ENCODE measurements at regions not wholly inside any gene's neighbourhood (a gene's known extent, or its start where the extent isn't known, plus 50 kb on each side); places are given as distances from the start of the nearest gene placed in this dataset.

- H3K4me1 ChIP-seq (ENCODE audit: control insufficient read depth in 1 of 2, insufficient read depth in 2 of 2, low read length in 2 of 2), result no peaks in the 10 kb centered on the region
- H3K9me3 ChIP-seq (ENCODE audit: control insufficient read depth, low read length), result no peaks in the 10 kb centered on the region
- H3K27ac ChIP-seq (ENCODE audit: low read depth in 1 of 2, low read length in 2 of 2), result no peak overlapping the region
- intact Hi-C loops (cut with DNase I), result no loop called here
- ATAC-seq (ENCODE audit: low FRiP score), result no peak
- DNase-seq, result no peak
- no peaks in the 10 kb centered on the region for H3K27me3 ChIP-seq (ENCODE audit: control insufficient read depth in 1 of 2, insufficient read depth in 2 of 2, low read length in 1 of 2)
- WGBS, 2 donors, result 78 to 85% methylated on average over 9 of the region's 9 CpGs
- H3K4me3 ChIP-seq (ENCODE audit: low read length in 2 of 2), result no peak overlapping the region
- no peaks in the 10 kb centered on the region for H3K36me3 ChIP-seq (ENCODE audit: control insufficient read depth in 1 of 2, insufficient read depth in 2 of 2, low read length in 1 of 2)
These were observed 137.4 kb upstream of the PRMT8 start for GRCh38 chr12:3353621-3354020.

- no peaks in the 10 kb centered on the region for H3K27me3 ChIP-seq (ENCODE audit: control insufficient read depth in 1 of 2, insufficient read depth in 2 of 2, low read length in 1 of 2)
- ATAC-seq (ENCODE audit: low FRiP score) (no peak), DNase-seq (no peak)
- no peaks in the 10 kb centered on the region for H3K4me1 ChIP-seq (ENCODE audit: control insufficient read depth in 1 of 2, insufficient read depth in 2 of 2, low read length in 2 of 2)
- intact Hi-C loops (cut with DNase I), result no loop called here
- 78% methylated on average over 3 of the region's 3 CpGs for WGBS, 2 donors
- H3K27ac ChIP-seq (ENCODE audit: low read depth in 1 of 2, low read length in 2 of 2), result no peak overlapping the region
- H3K4me3 ChIP-seq (ENCODE audit: low read length in 2 of 2), result no peak overlapping the region
- H3K36me3 ChIP-seq (ENCODE audit: control insufficient read depth in 1 of 2, insufficient read depth in 2 of 2, low read length in 1 of 2), result no peaks in the 10 kb centered on the region
- H3K9me3 ChIP-seq (ENCODE audit: control insufficient read depth, low read length), result no peaks in the 10 kb centered on the region
These were observed 136.4 kb upstream of the PRMT8 start for GRCh38 chr12:3354586-3354985.

GRCh38 chr12:3355378-3355900 is 135.6 kb upstream of the PRMT8 start:
- Histone ChIP-seq H3K27ac (ENCODE audit: low read depth in 1 of 2, low read length in 2 of 2) (no peak overlapping the region), H3K9me3 (ENCODE audit: control insufficient read depth, low read length) (no peaks in the 10 kb centered on the region), H3K27me3 (ENCODE audit: control insufficient read depth in 1 of 2, insufficient read depth in 2 of 2, low read length in 1 of 2) (no peaks in the 10 kb centered on the region), H3K36me3 (ENCODE audit: control insufficient read depth in 1 of 2, insufficient read depth in 2 of 2, low read length in 1 of 2) (no peaks in the 10 kb centered on the region), H3K4me3 (ENCODE audit: low read length in 2 of 2) (no peak overlapping the region), H3K4me1 (ENCODE audit: control insufficient read depth in 1 of 2, insufficient read depth in 2 of 2, low read length in 2 of 2) (no peaks in the 10 kb centered on the region)
- 39 to 43% methylated on average over 9 of the region's 9 CpGs for WGBS, 2 donors
- ATAC-seq (ENCODE audit: low FRiP score), result no peak
- intact Hi-C loops (cut with DNase I), result no loop called here
- DNase-seq, result no peak

- no peak overlapping the region for H3K4me3 ChIP-seq (ENCODE audit: low read length in 2 of 2)
- intact Hi-C loops (cut with DNase I), result no loop called here
- H3K27me3 ChIP-seq (ENCODE audit: control insufficient read depth in 1 of 2, insufficient read depth in 2 of 2, low read length in 1 of 2), result no peaks in the 10 kb centered on the region
- H3K36me3 ChIP-seq (ENCODE audit: control insufficient read depth in 1 of 2, insufficient read depth in 2 of 2, low read length in 1 of 2), result no peaks in the 10 kb centered on the region
- ATAC-seq (ENCODE audit: low FRiP score) (no peak), DNase-seq (no peak)
- 80 to 84% methylated on average over 8 of the region's 8 CpGs for WGBS, 2 donors
- no peaks in the 10 kb centered on the region for H3K4me1 ChIP-seq (ENCODE audit: control insufficient read depth in 1 of 2, insufficient read depth in 2 of 2, low read length in 2 of 2)
- H3K27ac ChIP-seq (ENCODE audit: low read depth in 1 of 2, low read length in 2 of 2), result no peak overlapping the region
- H3K9me3 ChIP-seq (ENCODE audit: control insufficient read depth, low read length), result no peaks in the 10 kb centered on the region
These were observed 133.0 kb upstream of the PRMT8 start for GRCh38 chr12:3357950-3358525.

- no peaks in the 10 kb centered on the region for H3K9me3 ChIP-seq (ENCODE audit: control insufficient read depth, low read length)
- H3K27ac ChIP-seq (ENCODE audit: low read depth in 1 of 2, low read length in 2 of 2), result no peak overlapping the region
- H3K4me3 ChIP-seq (ENCODE audit: low read length in 2 of 2), result no peak overlapping the region
- no peaks in the 10 kb centered on the region for H3K27me3 ChIP-seq (ENCODE audit: control insufficient read depth in 1 of 2, insufficient read depth in 2 of 2, low read length in 1 of 2)
- DNase-seq, result no peak
- no peaks in the 10 kb centered on the region for H3K36me3 ChIP-seq (ENCODE audit: control insufficient read depth in 1 of 2, insufficient read depth in 2 of 2, low read length in 1 of 2)
- H3K4me1 ChIP-seq (ENCODE audit: control insufficient read depth in 1 of 2, insufficient read depth in 2 of 2, low read length in 2 of 2), result no peaks in the 10 kb centered on the region
- intact Hi-C loops (cut with DNase I), result no loop called here
- WGBS, 2 donors, result 90 to 96% methylated on average over 2 of the region's 2 CpGs
- no peak for ATAC-seq (ENCODE audit: low FRiP score)
These were observed 131.5 kb upstream of the PRMT8 start for GRCh38 chr12:3359478-3359877.

- Histone ChIP-seq H3K36me3 (ENCODE audit: control insufficient read depth in 1 of 2, insufficient read depth in 2 of 2, low read length in 1 of 2) (no peaks in the 10 kb centered on the region), H3K4me3 (ENCODE audit: low read length in 2 of 2) (no peak overlapping the region), H3K9me3 (ENCODE audit: control insufficient read depth, low read length) (no peaks in the 10 kb centered on the region), H3K27ac (ENCODE audit: low read depth in 1 of 2, low read length in 2 of 2) (no peak overlapping the region), H3K4me1 (ENCODE audit: control insufficient read depth in 1 of 2, insufficient read depth in 2 of 2, low read length in 2 of 2) (no peaks in the 10 kb centered on the region), H3K27me3 (ENCODE audit: control insufficient read depth in 1 of 2, insufficient read depth in 2 of 2, low read length in 1 of 2) (no peaks in the 10 kb centered on the region)
- DNase-seq (no peak), ATAC-seq (ENCODE audit: low FRiP score) (no peak)
- intact Hi-C loops (cut with DNase I), result no loop called here
- WGBS, 2 donors, result 83 to 88% methylated on average over 6 of the region's 6 CpGs
These were observed 129.9 kb upstream of the PRMT8 start for GRCh38 chr12:3361146-3361545.

GRCh38 chr12:3362737-3363136 is 128.3 kb upstream of the PRMT8 start:
- no peak for ATAC-seq (ENCODE audit: low FRiP score)
- 70 to 73% methylated on average over 6 of the region's 6 CpGs for whole genome bisulfite sequencing, 2 donors
- intact Hi-C loops (cut with DNase I), result no loop called here
- H3K4me3 ChIP-seq (ENCODE audit: low read length in 2 of 2), result no peak overlapping the region
- H3K4me1 ChIP-seq (ENCODE audit: control insufficient read depth in 1 of 2, insufficient read depth in 2 of 2, low read length in 2 of 2), result no peaks in the 10 kb centered on the region
- DNase-seq, result no peak
- no peaks in the 10 kb centered on the region for H3K27me3 ChIP-seq (ENCODE audit: control insufficient read depth in 1 of 2, insufficient read depth in 2 of 2, low read length in 1 of 2)
- H3K9me3 ChIP-seq (ENCODE audit: control insufficient read depth, low read length), result no peaks in the 10 kb centered on the region
- no peak overlapping the region for H3K27ac ChIP-seq (ENCODE audit: low read depth in 1 of 2, low read length in 2 of 2)
- H3K36me3 ChIP-seq (ENCODE audit: control insufficient read depth in 1 of 2, insufficient read depth in 2 of 2, low read length in 1 of 2), result no peaks in the 10 kb centered on the region

- no peak overlapping the region for H3K27ac ChIP-seq (ENCODE audit: low read depth in 1 of 2, low read length in 2 of 2)
- no peaks in the 10 kb centered on the region for H3K36me3 ChIP-seq (ENCODE audit: control insufficient read depth in 1 of 2, insufficient read depth in 2 of 2, low read length in 1 of 2)
- WGBS, 2 donors, result 87 to 88% methylated on average over 9 of the region's 9 CpGs
- no peak overlapping the region for H3K4me3 ChIP-seq (ENCODE audit: low read length in 2 of 2)
- ATAC-seq (ENCODE audit: low FRiP score) (peak; percentile 49), DNase-seq (peak in 1 of 2 donors; percentile 63)
- H3K27me3 ChIP-seq (ENCODE audit: control insufficient read depth in 1 of 2, insufficient read depth in 2 of 2, low read length in 1 of 2), result no peaks in the 10 kb centered on the region
- intact Hi-C loops (cut with DNase I), result no loop called here
- no peaks in the 10 kb centered on the region for H3K9me3 ChIP-seq (ENCODE audit: control insufficient read depth, low read length)
- H3K4me1 ChIP-seq (ENCODE audit: control insufficient read depth in 1 of 2, insufficient read depth in 2 of 2, low read length in 2 of 2), result no peaks in the 10 kb centered on the region
These were observed 127.4 kb upstream of the PRMT8 start for GRCh38 chr12:3363608-3364007.

- Histone ChIP-seq H3K4me1 (ENCODE audit: control insufficient read depth in 1 of 2, insufficient read depth in 2 of 2, low read length in 2 of 2) (no peaks in the 10 kb centered on the region), H3K27ac (ENCODE audit: low read depth in 1 of 2, low read length in 2 of 2) (no peak overlapping the region), H3K4me3 (ENCODE audit: low read length in 2 of 2) (no peak overlapping the region), H3K36me3 (ENCODE audit: control insufficient read depth in 1 of 2, insufficient read depth in 2 of 2, low read length in 1 of 2) (no peaks in the 10 kb centered on the region), H3K9me3 (ENCODE audit: control insufficient read depth, low read length) (no peaks in the 10 kb centered on the region), H3K27me3 (ENCODE audit: control insufficient read depth in 1 of 2, insufficient read depth in 2 of 2, low read length in 1 of 2) (no peaks in the 10 kb centered on the region)
- intact Hi-C loops (cut with DNase I), result no loop called here
- DNase-seq (no peak), ATAC-seq (ENCODE audit: low FRiP score) (no peak)
- WGBS, 2 donors, result 85 to 90% methylated on average over 5 of the region's 5 CpGs
These were observed 126.8 kb upstream of the PRMT8 start for GRCh38 chr12:3364226-3364625.

All from aorta (tissue), 5 donors.